ENCODE measurements at regions not wholly inside any gene's neighbourhood (a gene's known extent, or its start where the extent isn't known, plus 50 kb on each side); places are given as distances from the start of the nearest gene placed in this dataset.

DNA sequence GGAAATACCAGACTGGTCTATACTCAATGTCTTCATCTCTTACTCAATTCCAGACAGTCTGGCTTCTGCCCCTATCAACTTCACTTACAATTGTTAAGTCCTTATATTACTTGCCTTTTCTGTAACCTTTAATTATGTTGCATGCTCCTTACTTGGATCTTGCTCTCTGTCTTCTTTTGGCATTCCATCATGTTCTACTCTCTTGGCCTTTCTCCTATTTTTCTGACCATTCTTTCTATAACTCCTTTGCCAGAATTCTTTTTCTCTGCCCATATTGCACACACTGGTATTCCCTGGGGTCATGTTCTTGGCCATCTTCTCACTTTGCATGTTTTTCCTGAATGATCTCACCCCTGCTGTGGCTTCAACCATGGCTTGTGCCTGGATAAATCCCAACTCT lies 209.8 kb upstream of the ZNF462 start:
- TF ChIP-seq CTCF (conservative IDR thresholded peaks at IDR 0.05; ENCODE audit: low read length) (no peak), EZH2phosphoT487 (IDR thresholded peaks at IDR 0.05; ENCODE audit: borderline replicate concordance, low read depth, low read length) (no peak)
